Mesenchymal stem cell (in vitro differentiated cells and primary cell): ENCODE measurements at regions not wholly inside any gene's neighbourhood (a gene's known extent, or its start where the extent isn't known, plus 50 kb on each side); places are given as distances from the start of the nearest gene placed in this dataset.

ENCODE experiments used
- DNase-seq: peaks from one replicate; pipeline ENCODE4 v3.0.0-alpha.2; 2013
- H2AFZ ChIP-seq: one replicate; pipeline ENCODE4 v1.6.1; 2013; ENCODE audit warnings: low read depth, mild to moderate bottlenecking, control low read depth, inconsistent platforms, low read length, moderate library complexity
- H2AK5ac ChIP-seq: 2 replicates; pipeline ENCODE4 v1.6.1; 2013; ENCODE audit warnings: low read length, moderate library complexity, mild to moderate bottlenecking, inconsistent platforms; ENCODE audit not compliant: severe bottlenecking
- H2BK120ac ChIP-seq: one replicate; pipeline ENCODE4 v1.6.1; 2013; ENCODE audit warnings: low read depth, mild to moderate bottlenecking, inconsistent platforms, low read length, moderate library complexity
- H2BK12ac ChIP-seq, 2 experiments: one replicate each; pipeline ENCODE4 v1.6.1; 2013; ENCODE audit warnings: inconsistent platforms in 2 of 2, low read length in 2 of 2, mild to moderate bottlenecking in 2 of 2, moderate library complexity in 2 of 2, control low read depth in 1 of 2
- H2BK15ac ChIP-seq: one replicate; pipeline ENCODE4 v1.6.1; 2013; ENCODE audit warnings: mild to moderate bottlenecking, low read depth, inconsistent platforms; ENCODE audit not compliant: poor library complexity, severe bottlenecking
- H2BK5ac ChIP-seq: 2 replicates; pipeline ENCODE4 v1.6.1; 2013; ENCODE audit warnings: low read depth, mild to moderate bottlenecking, low read length, control low read depth, inconsistent platforms; ENCODE audit not compliant: poor library complexity, severe bottlenecking
- H3K14ac ChIP-seq, 2 experiments: one replicate each; pipeline ENCODE4 v1.6.1; 2013; ENCODE audit warnings: inconsistent platforms in 2 of 2, low read length in 2 of 2, control low read depth in 1 of 2, mild to moderate bottlenecking in 1 of 2, moderate library complexity in 1 of 2
- H3K18ac ChIP-seq, 2 experiments: one replicate each; pipeline ENCODE4 v1.6.1; 2013; ENCODE audit warnings: inconsistent platforms in 2 of 2, low read length in 2 of 2, control low read depth in 1 of 2, low read depth in 1 of 2, mild to moderate bottlenecking in 1 of 2
- H3K23ac ChIP-seq, 2 experiments: one replicate each; pipeline ENCODE4 v1.6.1; 2013; ENCODE audit warnings: inconsistent platforms in 2 of 2, low read length in 2 of 2, mild to moderate bottlenecking in 2 of 2, moderate library complexity in 2 of 2, control low read depth in 1 of 2
- H3K27ac ChIP-seq: 2 replicates; pipeline ENCODE4 v1.5.1; 2013; ENCODE audit warnings: mild to moderate bottlenecking, moderate library complexity, low read length, control low read depth, inconsistent platforms; ENCODE audit not compliant: poor library complexity, severe bottlenecking
- H3K27me3 ChIP-seq, 2 experiments: 2 replicates each; pipeline versions ENCODE4 v1.6.1 to v1.7.0; 2013; ENCODE audit warnings: low read length in 2 of 2, mild to moderate bottlenecking in 2 of 2, moderate library complexity in 2 of 2, control low read depth in 1 of 2, inconsistent platforms in 1 of 2; ENCODE audit not compliant: control insufficient read depth in 1 of 2, insufficient read depth in 1 of 2
- H3K36me3 ChIP-seq, 2 experiments: 2 replicates each; pipeline versions ENCODE4 v1.6.1 to v1.7.0; 2013; ENCODE audit warnings: low read length in 2 of 2, control low read depth in 1 of 2, inconsistent platforms in 1 of 2, low read depth in 1 of 2, mild to moderate bottlenecking in 1 of 2; ENCODE audit not compliant: insufficient read depth in 2 of 2, control insufficient read depth in 1 of 2
- H3K4ac ChIP-seq, 2 experiments: one replicate each; pipeline ENCODE4 v1.6.1; 2013; ENCODE audit warnings: inconsistent platforms in 2 of 2, low read length in 2 of 2, mild to moderate bottlenecking in 2 of 2, moderate library complexity in 2 of 2, control low read depth in 1 of 2, low read depth in 1 of 2
- H3K4me1 ChIP-seq: 2 replicates; pipeline ENCODE4 v1.6.1; 2013; ENCODE audit warnings: low read depth, low read length, control low read depth; ENCODE audit not compliant: control insufficient read depth, insufficient read depth
- H3K4me2 ChIP-seq: 2 replicates; pipeline ENCODE4 v1.6.1; 2013; ENCODE audit warnings: low read length, mild to moderate bottlenecking, inconsistent platforms; ENCODE audit not compliant: poor library complexity, severe bottlenecking
- H3K4me3 ChIP-seq, 2 experiments: 2 replicates each; pipeline versions ENCODE4 v1.5.1 to v1.7.0; 2013; ENCODE audit warnings: low read length in 2 of 2, mild to moderate bottlenecking in 2 of 2, control low read depth in 1 of 2, low read depth in 1 of 2; ENCODE audit not compliant: insufficient read depth in 1 of 2
- H3K79me1 ChIP-seq: replicated peaks from 2 replicates; pipeline ENCODE4 v1.6.1; 2013; ENCODE audit warnings: mild to moderate bottlenecking, control low read depth, low read length, inconsistent platforms; ENCODE audit not compliant: poor library complexity, severe bottlenecking
- H3K9ac ChIP-seq: 2 replicates; pipeline ENCODE4 v1.7.0; 2013; ENCODE audit warnings: mild to moderate bottlenecking, low read length, moderate library complexity
- H3K9me3 ChIP-seq: 2 replicates; pipeline ENCODE4 v1.7.0; 2013; ENCODE audit warnings: mild to moderate bottlenecking, low read length; ENCODE audit not compliant: control insufficient read depth
- H4K8ac ChIP-seq: one replicate; pipeline ENCODE4 v1.6.1; 2013; ENCODE audit warnings: inconsistent platforms, mild to moderate bottlenecking, low read length, moderate library complexity
- H4K91ac ChIP-seq: one replicate; pipeline ENCODE4 v1.6.1; 2013; ENCODE audit warnings: mild to moderate bottlenecking, low read length, inconsistent platforms
- WGBS: methylation state at CpG from one replicate; pipeline ENCODE4 v1.1.7; 2013; ENCODE audit warnings: mixed read lengths; 5-methylcytosine and 5-hydroxymethylcytosine counted together

GRCh38 chr6:90442366-90442765, 144.5 kb downstream of the MAP3K7 start:
- Histone ChIP-seq H4K91ac (no peak overlapping the region), H2BK15ac (no peak overlapping the region)

GRCh38 chr6:90440586-90441283, 144.1 kb upstream of the BACH2 start:
- no peak overlapping the region for H3K4me2 ChIP-seq
- no peaks in the 10 kb centered on the region for H3K9me3 ChIP-seq
- H2BK15ac ChIP-seq, result no peak overlapping the region
- H3K4ac ChIP-seq, result no peak overlapping the region
- no peak overlapping the region for H2BK120ac ChIP-seq
- no peak for DNase-seq
- H3K36me3 ChIP-seq, result no peaks in the 10 kb centered on the region
- no peak overlapping the region for H2BK5ac ChIP-seq
- H2AFZ ChIP-seq, result no peak overlapping the region
- no peak overlapping the region for H4K8ac ChIP-seq
- H4K91ac ChIP-seq, result no peak overlapping the region
- H3K4me1 ChIP-seq, result no peaks in the 10 kb centered on the region
- H3K18ac ChIP-seq, result no peak overlapping the region
- no peak overlapping the region for H3K4me3 ChIP-seq
- no peak overlapping the region for H3K23ac ChIP-seq
- H3K14ac ChIP-seq, result no peak overlapping the region
- H2AK5ac ChIP-seq, result no peak overlapping the region
- H3K27me3 ChIP-seq, result peaks cover 9 to 13% of the 10 kb centered on the region in 2 experiments
- H3K27ac ChIP-seq, result no peak overlapping the region
- 86% methylated on average over 6 of the region's 8 CpGs for WGBS
- H3K79me1 ChIP-seq, result no peaks in the 10 kb centered on the region
- no peak overlapping the region for H3K9ac ChIP-seq
- H2BK12ac ChIP-seq, result no peak overlapping the region

More at GRCh38 chr6:90442366-90442765, 144.5 kb downstream of the MAP3K7 start:
- peaks cover 12 to 13% of the 10 kb centered on the region in 2 experiments for H3K27me3 ChIP-seq
- 66% methylated on average over 1 of the region's 1 CpG for WGBS
- no peak overlapping the region for H3K23ac ChIP-seq
- no peak overlapping the region for H3K27ac ChIP-seq
- H4K8ac ChIP-seq, result no peak overlapping the region
- H3K79me1 ChIP-seq, result no peaks in the 10 kb centered on the region
- H3K9ac ChIP-seq, result no peak overlapping the region
- H3K4ac ChIP-seq, result no peak overlapping the region
- no peaks in the 10 kb centered on the region for H3K36me3 ChIP-seq
- DNase-seq, result peak; percentile 6
- no peak overlapping the region for H2BK5ac ChIP-seq
- H3K18ac ChIP-seq, result no peak overlapping the region
- no peak overlapping the region for H2BK12ac ChIP-seq
- H3K4me3 ChIP-seq, result no peak overlapping the region
- no peaks in the 10 kb centered on the region for H3K9me3 ChIP-seq
- H2AK5ac ChIP-seq, result no peak overlapping the region
- H2BK120ac ChIP-seq, result no peak overlapping the region
- H2AFZ ChIP-seq, result no peak overlapping the region
- H3K4me1 ChIP-seq, result no peaks in the 10 kb centered on the region
- no peak overlapping the region for H3K14ac ChIP-seq
- no peak overlapping the region for H3K4me2 ChIP-seq

- Histone ChIP-seq H3K4me2 (no peak overlapping the region), H4K91ac (no peak overlapping the region), H3K9ac (no peak overlapping the region), H3K4me3 (no peak overlapping the region), H2BK15ac (no peak overlapping the region), H3K23ac (no peak overlapping the region), H2BK12ac (no peak overlapping the region), H3K4me1 (no peaks in the 10 kb centered on the region), H3K14ac (no peak overlapping the region), H2AK5ac (no peak overlapping the region), H3K18ac (no peak overlapping the region), H3K79me1 (no peaks in the 10 kb centered on the region), H2AFZ (no peak overlapping the region), H2BK5ac (no peak overlapping the region), H3K9me3 (no peaks in the 10 kb centered on the region), H3K36me3 (no peaks in the 10 kb centered on the region), H3K27ac (no peak overlapping the region), H3K4ac (no peak overlapping the region), H4K8ac (no peak overlapping the region), H2BK120ac (no peak overlapping the region), H3K27me3 (peaks cover 9 to 13% of the 10 kb centered on the region in 2 experiments)
- DNase-seq, result no peak
- WGBS, result 93% methylated on average over 2 of the region's 2 CpGs
These were observed 142.9 kb upstream of the BACH2 start for GRCh38 chr6:90439586-90439985.

GRCh38 chr6:90436403-90436802, 139.8 kb upstream of the BACH2 start:
- Histone ChIP-seq H3K23ac (no peak overlapping the region), H3K27ac (no peak overlapping the region), H3K79me1 (no peaks in the 10 kb centered on the region), H4K91ac (no peak overlapping the region), H3K4me2 (no peak overlapping the region), H3K9me3 (peaks cover 4% of the 10 kb centered on the region), H3K4me1 (no peaks in the 10 kb centered on the region), H2BK15ac (no peak overlapping the region), H3K36me3 (no peaks in the 10 kb centered on the region), H2BK12ac (no peak overlapping the region), H3K9ac (no peak overlapping the region), H2BK120ac (no peak overlapping the region), H3K18ac (no peak overlapping the region), H3K14ac (no peak overlapping the region), H3K4ac (no peak overlapping the region), H2BK5ac (no peak overlapping the region), H4K8ac (no peak overlapping the region), H3K27me3 (peaks cover 7 to 9% of the 10 kb centered on the region in 2 experiments), H2AK5ac (no peak overlapping the region), H2AFZ (no peak overlapping the region), H3K4me3 (no peak overlapping the region)
- DNase-seq, result no peak
- 75% methylated on average over 1 of the region's 1 CpG for WGBS
